Stimulated activated CD4-positive, alpha-beta T cell treated with anti-CD3 and anti-CD28 coated beads, TNF-alpha, amount 100 ng/mL, for 48 hours (primary cell): ENCODE measurements at regions not wholly inside any gene's neighbourhood (a gene's known extent, or its start where the extent isn't known, plus 50 kb on each side); places are given as distances from the start of the nearest gene placed in this dataset.

Source experiments
- DNase-seq, 3 donors: peaks; one replicate each; pipeline ENCODE4 v3.0.0-alpha.2; 2020; ENCODE audit warnings: low read depth in 3 of 3

DNA sequence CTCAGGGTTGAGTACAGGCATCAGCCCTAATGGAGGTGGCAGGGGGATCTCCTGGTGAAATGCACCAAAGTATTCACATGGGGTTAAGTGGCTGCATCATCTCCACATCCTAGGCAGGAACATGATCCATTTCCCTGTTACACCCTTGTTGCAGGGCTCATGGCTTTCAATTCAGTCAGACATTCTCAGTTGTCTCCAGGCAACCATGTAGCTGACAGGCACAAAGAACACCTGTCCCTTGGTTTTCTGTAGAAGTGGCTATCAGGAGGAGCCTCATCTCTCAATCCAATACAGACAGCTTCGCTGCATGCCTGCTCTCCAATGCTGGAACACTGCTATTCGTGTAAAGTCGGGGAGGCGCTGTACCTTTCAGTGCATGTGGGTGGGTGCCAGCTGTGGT is 299.0 kb upstream of the FOXG1 start:
- DNase-seq, result no peak

DNA sequence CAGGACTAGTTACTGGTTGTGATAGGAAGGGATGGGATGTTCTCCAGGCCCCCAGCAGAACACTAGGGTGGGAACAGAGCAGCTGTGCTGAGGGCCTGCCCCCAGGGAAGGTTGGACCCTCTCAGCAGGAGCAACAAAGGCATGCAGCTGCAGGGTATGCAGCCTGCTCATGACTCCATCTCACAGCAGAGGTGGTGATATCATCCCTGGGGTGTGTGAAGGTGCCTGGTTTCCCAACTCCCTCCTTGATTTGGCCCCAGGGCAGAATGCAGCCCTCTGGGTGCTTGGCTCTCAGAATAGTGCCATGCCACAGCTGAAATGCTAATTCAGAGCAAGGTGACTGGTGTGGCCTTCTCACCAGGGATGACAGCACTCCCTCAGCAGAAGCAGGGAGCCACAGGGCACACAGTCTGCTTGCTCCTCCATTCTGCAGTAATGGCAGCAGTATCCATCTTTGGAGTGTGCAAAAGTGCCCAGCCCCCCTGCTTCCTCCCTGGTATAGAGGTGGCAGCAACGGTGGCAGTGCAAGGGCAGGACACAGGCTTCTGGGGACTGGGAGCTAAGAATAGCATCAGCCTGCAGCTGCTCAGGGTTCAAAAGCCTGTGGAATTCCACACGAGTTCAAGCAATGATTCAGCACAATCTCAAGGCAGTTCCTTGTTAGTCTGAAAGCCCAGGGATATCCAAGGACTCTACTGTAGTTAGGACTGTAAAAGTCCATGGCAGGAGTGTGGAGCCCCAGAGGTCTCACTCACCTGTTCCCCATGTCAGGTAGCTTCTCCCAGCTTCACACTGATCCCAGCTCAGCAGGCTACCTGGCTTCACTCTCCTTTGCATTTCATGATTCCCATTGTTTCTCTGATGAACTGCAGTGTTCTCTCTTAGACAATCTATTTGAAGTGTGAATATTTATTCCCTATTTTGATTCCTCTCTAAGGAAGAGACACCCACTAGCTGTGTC is 298.1 kb upstream of the FOXG1 start:
- DNase-seq, result no peak

DNA sequence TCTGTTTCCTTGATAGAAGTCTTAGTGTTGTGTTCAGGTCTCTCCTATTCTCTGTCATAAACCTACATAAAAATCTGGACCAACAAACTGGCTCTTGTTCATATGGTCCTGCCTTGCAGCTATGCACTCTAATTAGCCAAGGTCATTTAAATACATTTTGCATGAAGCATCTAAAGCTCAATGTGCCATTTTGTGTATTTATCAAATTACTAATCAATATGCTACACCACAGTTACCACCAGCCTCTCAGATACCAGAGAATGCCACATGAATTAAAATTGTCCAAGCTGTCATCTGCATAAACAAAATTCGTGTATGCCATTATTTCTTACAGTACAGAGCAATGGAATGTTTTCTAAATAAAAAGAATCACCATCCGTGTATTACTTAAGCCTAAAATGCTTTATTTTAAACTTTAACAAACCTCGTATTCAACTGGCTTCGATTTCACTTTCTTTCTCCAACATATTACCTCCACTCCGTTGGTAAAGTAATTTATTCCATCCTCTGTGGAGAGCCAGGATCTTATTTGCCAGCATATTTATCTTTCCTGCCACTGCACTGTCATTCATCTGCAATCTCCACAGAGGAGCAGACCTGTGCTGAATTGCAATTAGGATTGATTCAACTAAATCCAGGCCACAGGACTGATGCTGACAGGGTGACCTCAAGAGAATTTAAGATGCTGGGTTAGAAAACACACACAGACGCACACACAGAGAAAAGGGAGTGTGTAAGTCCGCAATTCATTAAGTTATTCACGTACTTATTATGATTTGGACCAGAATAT is 284.1 kb upstream of the FOXG1 start:
- DNase-seq, result no peak

DNA sequence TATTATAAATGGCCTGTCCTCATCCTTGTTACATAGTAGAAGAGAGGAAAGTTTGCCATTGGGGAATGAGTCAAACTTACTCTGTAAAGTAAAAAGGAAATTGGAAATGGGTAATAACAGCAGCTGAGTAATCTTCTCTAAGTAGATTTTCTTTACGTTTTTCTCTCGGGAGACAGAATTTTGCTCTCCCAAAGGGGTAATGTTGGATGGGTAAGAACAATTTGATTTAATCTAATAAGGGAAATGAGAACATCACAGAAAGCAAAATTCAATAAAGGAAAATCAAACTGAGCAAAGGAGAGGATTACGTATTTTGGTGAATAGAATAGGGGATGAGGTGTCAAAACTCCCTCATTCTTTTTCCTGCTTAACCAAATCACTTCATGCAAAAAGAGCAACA is 283.1 kb upstream of the FOXG1 start:
- no peak for DNase-seq

DNA sequence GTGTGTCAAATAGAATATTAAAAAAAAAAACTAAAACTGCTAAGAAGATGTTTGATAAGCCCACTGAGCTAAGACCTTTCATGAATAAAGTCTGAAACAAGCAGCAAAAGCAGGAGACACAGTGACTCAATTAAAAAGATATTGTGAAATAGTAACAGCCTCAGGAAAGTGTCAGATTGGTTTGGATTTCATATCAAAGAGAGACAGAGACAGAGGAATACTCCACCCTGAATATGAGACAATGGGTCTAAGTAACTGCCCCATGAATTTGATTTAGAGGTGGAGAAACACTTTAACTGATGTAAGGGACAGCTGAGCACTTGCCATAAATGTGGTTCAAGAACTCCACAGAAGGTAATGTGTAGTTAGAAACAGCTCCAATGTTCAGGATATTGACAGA is 277.9 kb upstream of the FOXG1 start:
- no peak for DNase-seq

DNA sequence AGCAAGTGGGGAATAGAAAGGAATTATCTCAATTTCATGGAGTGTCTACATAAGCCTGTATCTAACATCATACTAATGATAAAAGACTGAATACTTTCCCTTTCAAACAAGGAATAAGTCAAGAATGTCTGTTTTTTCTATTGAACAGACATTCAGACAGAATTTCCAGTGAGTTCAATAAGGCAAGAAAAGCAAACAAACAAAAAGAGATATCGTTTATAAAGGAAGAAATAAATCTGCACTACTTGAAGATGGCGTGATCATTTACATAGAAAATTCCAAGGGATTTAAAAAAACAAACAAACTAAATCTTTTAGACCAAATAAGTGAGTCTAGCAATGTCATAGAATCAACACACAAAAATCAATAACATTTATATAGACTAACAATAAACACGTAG is 273.1 kb upstream of the FOXG1 start:
- DNase-seq, result no peak

DNA sequence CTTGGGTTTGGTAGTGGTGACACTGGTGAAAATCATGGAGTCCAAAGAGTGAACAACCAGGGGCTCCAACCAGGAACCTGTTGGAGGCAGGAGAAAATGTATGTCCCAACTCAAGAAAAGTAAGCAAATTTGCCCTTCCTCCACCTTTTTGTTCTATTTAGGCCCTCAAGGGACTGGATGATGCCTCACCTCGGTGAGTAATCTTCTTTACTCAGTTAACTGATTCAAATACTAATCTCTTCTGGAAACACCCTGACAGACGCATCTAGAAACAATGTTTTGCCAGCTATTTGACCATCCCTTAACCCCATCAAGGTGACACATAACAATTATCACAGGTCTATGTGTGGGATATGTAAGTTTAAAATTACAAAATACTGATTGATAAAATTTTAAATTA is 272.4 kb upstream of the FOXG1 start:
- DNase-seq, result no peak

DNA sequence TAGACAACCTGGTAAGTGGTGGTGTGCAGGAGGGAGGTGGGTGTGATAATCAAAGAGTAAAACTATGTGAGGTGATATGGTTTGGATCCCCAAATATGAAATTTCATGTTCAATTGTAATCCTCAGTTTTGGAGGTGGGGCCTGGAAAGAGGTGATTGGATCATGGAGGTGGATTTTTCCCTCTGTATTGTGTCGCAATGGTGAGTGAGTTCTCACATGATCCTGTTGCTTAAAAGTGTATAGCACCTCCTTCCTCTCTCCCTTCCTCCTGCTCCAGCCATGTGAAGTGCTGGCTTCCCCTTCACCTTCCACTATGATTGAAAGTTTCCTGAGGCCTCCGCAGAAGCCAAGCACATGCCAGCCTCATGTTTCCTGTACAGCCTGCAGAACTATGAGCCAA is 270.2 kb upstream of the FOXG1 start:
- DNase-seq, result no peak

DNA sequence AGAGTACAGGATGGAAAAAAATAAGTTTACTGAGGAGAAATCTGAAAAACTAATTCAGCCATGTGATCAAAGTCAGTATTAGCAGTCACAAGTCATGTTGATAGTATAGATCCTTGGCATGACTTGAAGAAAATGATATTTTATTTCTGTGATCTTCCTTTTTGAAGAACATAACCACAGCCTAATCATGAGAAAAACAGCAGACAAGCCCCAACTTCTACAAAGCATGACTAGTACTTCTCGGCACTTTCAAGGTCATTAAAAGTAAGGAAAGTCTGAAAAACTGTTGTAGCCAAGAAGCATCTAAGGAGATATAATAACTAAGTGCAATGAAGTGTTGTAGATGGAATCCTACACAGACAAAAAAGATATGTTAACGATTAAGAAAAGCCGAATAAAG is 264.1 kb upstream of the FOXG1 start:
- no peak for DNase-seq

DNA sequence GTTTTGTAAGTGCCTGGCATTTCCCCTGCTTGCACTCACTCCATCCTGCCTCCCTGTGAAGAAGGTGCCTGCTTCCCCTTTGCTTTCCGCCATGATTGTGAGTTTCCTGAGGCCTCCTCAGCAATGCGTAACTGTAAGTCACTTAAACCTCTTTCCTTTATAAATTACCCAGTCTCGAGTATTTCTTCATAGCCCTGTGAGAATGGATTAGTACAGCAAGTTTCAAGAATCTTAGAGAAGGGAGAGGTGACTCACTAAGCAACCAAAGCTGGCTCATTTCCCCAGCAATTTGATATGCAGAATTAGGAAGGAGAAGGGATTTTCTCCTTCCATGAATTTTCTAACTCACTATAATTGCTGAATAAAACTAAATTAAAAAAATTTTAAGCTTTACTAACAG is 251.0 kb upstream of the FOXG1 start:
- no peak for DNase-seq

DNA sequence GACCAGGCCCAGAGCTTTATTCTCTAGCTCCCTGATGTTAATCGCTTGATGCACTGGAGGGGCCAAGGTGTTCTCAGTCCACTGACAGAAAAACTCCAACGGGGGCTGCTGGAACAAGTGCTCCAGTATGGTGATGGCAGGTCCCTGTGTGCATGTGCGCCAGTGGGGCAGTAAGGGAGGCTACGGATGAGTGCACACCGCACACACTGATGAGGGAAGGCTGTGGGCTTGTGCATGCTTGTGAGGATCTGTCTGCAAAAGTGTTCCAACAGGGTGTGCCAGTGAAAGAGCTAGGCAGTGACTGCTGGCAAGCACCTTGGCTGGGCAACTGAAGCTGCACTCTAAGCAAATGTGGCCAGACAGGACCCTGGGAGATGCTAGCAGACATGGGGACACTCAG is 229.7 kb upstream of the FOXG1 start:
- no peak for DNase-seq

DNA sequence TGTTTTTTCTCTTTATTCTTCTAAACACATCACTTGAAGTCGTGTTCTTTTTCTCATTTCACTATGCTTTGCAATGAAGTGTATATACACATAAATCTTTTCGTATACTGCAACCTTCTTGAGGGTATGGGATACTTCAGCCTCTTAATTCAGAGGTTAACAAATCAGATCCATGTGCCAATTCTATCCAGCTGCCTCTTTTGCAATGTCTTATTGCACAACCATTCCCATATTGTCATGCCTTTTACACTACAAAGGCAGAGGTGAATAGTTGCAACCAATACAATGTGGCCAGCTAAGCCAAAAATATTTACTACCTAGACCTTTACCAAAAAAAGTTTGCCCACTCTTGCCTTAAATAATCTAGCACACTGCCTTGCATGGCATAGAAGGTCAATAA is 224.5 kb upstream of the FOXG1 start:
- no peak for DNase-seq

DNA sequence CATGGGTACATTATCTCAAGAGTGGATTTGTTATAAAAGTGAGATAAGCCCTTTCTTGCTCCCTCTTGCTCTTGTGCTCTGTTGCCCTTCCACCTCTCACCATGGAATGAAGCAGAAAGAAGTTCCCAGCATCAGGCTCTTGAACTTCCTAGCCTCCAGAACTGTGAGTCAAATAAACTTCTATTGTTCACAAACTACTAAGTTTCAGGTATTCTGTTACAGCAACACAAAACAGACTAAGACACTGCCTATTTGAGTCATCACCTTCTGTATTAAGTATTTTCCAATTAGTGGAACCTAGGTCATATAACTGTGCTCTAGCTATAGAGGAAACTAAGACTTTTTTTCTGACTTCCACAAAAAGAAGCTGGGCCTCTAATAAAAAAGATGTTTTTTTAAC is 201.2 kb upstream of the FOXG1 start:
- no peak for DNase-seq

DNA sequence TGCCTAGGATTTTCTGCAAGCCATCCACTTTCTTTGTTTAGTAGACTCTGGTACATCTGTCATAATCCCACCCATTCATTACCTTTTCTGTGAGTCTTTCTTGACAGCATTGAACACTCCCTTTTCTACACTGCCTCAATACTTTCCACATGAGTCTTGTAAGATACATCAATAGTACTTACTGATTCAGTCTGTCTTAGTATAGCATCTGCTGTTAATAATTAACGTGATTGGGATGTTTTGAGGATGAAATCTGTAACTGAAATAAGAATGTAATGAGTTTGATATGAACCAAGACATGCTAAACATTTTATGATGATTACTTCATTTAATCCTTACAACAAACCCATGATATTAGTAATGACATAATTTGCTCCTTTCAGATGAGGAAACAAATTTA is 196.2 kb upstream of the FOXG1 start:
- no peak for DNase-seq

DNA sequence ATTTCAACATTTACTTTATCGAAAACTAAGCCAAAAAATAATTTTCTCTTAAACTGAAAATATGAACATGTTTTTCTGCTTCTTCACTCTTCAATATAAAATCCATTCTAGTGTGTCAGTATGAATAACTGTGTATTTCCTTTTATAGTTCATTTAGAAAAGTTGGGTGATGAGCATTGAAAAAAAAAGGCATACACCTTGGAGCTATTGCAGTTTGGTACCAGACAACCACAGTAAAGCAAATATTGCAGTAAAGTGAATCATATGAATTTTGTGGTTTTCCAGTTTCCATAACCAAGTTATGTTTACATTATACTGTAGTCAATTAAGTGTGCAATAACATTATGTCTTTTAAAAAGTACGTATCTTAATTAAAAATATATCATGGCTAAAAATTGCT is 195.0 kb upstream of the FOXG1 start:
- no peak for DNase-seq

DNA sequence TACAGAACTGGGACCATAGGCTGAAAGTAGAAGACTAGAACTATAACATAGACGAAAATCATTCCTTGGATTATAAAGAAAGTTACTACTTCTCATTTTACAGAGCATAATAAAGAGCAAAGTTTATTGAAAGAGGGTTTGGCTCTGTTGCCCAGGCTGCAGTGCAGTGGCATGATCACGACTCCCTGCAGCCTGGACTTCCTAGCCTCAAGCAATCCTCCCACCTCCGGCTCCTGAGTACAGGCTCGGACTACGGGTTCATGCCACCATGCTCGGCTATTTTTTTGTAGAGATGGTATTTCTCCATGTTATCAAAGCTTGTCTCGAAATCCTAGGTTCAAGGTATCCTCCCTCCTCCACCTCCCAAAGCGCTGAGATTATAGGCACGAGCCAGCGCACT is 190.1 kb upstream of the FOXG1 start:
- no peak for DNase-seq

DNA sequence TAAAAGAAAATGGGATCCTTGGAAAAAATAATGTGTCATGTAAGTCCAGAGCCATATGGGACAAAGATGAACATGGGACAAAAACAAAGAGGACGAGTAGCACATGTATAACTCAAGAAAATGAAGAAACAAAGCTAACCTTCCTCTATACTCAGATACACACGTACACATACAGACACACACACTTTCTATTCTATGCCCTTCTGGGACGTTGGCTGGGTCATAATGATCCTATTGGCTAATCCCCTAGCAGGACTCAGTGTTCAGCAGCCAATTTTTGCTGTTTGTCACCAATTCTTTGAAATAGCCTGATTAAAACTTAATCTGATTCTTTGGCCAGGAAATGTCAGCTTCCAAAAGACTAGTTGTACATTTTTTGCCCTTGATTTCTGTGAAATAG is 189.4 kb upstream of the FOXG1 start:
- no peak for DNase-seq

DNA sequence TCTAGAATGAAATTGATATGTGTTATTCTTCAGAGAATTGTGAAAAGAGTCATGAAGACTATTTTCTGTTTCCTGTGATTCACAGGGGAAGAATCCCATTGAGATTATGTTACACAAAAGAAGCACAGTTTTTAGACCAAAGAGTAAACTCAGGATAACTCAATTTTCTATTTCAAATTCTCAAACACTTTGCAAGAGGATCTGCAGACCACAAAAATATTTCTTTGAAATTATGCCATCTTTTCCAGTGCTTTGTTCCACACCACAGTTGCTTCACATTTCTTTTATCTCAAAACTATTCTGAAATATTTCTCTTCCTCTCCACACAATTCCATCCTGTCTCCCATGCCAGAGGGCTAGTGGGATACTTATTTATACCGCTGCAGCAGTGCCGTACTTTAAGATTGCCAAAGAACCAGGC is 188.9 kb upstream of the FOXG1 start:
- no peak for DNase-seq

DNA sequence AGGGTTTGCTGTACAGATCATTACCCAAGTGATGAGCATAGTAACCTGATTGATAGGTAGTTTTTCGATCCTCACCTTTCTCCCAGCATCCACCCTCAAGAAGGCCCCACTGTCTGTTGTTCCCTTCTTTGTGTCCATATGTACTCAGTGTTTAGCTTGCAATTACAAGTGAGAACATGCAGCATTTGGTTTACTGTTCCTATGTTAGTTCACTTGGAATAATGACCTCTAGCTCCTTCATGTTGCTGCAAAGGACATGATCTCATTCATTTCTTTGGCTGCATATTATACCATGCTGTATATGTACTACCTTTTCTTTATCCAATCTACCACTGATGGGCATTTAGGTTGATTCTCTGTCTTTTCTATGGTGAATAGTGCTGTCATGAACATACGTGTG is 181.6 kb upstream of the FOXG1 start:
- no peak for DNase-seq

DNA sequence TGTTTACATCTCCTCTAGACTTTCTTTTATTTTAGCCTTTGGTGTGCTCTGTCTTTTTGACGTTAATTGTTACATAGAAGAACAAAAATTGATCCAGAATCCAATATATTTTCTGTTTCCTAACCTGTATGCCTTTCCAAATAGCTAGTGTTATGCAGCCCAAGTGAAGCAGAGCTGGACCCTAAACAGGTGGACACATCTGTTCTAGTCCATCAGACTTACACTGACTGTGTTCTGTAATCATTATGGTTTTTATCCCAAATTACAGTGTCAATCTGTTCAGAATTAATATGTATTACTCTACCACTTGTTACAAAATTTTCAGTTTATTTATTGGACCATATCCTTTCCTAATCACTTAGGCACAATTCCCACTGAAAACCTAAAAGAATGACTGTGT is 176.8 kb upstream of the FOXG1 start:
- DNase-seq, result no peak

DNA sequence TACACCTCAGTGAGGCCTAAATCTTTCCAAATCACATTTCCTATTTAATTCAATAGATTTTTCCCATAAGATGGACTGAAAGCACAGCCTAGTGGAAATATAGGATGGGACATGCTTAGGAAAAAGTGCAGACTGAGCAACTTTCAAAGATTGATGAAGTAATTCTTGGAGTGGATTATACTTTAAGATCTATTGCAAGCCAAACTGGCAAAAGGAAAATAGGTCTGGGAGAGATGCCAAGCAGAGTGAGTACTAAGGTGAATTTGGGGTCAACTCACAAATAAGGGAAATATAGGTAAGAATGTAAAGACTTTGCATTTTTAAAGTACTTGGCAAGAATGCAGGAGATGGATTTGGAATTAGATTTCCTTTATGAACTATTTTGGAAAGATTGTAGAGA is 170.2 kb upstream of the FOXG1 start:
- DNase-seq, result no peak

DNA sequence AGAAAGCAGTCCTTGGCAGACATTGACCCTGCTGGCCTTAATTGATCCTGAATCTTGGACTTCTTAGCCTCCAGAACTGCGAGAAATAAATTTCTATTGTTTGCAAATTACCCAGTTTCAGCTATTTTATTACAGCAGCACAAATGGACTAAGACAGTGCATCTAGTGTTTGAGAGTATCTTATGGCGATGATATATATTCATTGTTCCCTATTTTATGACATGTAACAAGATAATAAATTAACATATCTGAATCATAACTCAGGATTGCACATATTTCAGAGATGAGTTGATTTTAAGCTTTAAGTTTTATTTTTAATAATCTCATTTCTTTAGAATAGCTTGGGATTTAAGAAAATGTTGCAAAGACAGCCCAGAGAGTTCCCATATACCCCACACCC is 167.4 kb upstream of the FOXG1 start:
- DNase-seq, result no peak

DNA sequence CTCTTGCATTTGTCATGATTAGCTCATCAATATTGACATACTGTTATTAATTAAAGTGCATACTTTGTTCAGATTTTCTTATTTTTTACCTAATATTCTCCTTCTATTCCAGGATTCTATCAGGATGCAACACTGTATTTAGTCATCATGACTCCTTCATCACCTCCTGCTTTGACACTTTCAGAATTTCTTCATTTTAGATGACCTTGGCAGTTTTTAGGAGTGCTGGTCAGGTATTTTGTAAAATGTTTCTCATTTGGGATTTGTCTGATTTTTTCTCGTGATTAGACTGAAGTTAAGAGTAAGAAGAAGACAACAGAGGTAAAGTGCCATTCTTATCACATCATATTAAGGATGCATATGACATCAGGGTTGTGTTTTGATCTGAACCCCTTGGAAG is 167.0 kb upstream of the FOXG1 start:
- no peak for DNase-seq
